Right forelimb (tissue), 1 donor: ENCODE measurements at regions not wholly inside any gene's neighbourhood (a gene's known extent, or its start where the extent isn't known, plus 50 kb on each side); places are given as distances from the start of the nearest gene placed in this dataset.

ENCODE experiments used
- DNase-seq: peaks from one replicate; pipeline ENCODE4 v3.0.0-alpha.2; 2018

GRCh38 chr17:73694491-73694890, 50.2 kb upstream of the SDK2 start:
- no peak for DNase-seq

GRCh38 chr17:73695035-73695738, 50.9 kb upstream of the SDK2 start:
- DNase-seq = peak; percentile 23

DNA sequence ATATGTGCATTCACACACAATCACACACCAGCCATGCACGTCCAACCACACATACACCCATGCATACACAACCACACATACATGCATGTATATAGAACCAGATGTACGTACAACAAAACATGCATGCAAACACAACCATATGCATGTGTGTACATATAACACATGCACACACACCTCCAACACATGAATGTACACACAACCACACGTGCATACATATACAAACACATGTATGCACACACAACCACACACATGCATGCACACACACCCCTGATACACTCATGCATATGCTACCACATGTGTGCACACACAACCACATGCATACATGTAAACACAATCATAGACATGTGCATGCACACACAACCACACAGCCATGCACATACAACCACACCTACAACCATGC, 52.0 kb upstream of the SDK2 start:
- peak; percentile 10 for DNase-seq

DNA sequence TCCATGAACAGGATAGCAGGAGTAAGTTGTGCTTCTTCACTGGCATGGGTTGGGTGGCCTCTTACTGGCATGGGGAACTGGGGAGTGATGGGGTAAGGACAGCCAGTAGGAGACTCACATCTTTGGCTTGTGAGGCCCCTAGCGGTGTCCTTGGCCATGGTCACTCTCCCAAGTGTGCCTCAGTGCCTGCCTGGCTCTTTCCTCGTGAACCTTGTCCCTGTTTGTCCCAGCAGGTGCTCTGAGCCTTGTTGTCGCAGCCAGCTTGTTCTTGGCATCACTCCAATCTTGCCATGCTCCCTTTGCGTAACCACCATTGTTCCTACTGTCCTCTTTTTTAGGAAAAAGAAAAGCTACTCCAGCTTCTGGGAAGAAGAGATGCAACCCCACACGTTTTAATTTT, 53.6 kb upstream of the SDK2 start:
- DNase-seq = peak; percentile 27

DNA sequence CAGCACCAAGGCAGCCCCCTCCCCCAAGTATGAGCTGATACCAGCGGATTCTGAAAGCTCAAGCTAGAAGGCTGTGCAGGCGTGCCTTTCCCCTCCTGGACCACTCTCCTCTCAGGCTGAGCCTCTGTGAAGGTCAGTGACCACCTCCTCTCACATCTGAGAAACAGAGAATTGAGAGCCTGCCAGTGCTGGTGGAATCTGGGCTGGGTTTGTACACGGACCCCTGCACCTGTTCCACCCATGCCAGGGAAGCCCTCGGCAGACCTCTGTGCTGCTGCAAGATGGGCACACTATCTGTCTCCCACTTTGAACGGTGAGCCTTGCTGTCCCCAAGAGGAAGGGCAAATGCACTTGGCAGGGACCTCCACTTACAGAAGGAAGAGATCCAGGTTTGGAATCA, 54.7 kb upstream of the SDK2 start:
- DNase-seq = peak; percentile 13

GRCh38 chr17:73701701-73702100, 57.5 kb upstream of the SDK2 start:
- no peak for DNase-seq

DNA sequence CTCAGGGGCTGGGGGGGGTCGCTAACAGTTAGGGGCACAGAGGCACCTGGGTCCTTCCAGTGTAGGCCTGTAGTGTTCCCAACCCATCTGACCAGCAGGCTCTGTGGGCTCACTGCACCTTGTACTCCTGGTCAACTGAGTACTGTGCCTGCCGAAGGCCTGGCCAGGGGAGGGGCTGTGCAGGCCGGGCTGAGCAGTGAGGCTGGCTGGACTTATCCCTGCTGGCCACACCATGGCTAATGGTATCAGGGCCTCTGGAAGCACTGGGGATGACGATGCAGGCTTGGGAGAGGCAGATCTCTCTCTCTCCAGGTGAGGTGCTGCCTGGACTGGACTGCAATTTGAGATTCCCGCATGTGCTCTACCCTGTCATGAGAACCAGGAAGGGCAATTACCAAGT, 58.9 kb upstream of the SDK2 start:
- DNase-seq = no peak

- DNase-seq = no peak
Observed at GRCh38 chr17:73703917-73704316, 59.7 kb upstream of the SDK2 start.

GRCh38 chr17:73705594-73705993, 61.3 kb upstream of the SDK2 start:
- DNase-seq = no peak

GRCh38 chr17:73706428-73706827, 62.2 kb upstream of the SDK2 start:
- no peak for DNase-seq

DNA sequence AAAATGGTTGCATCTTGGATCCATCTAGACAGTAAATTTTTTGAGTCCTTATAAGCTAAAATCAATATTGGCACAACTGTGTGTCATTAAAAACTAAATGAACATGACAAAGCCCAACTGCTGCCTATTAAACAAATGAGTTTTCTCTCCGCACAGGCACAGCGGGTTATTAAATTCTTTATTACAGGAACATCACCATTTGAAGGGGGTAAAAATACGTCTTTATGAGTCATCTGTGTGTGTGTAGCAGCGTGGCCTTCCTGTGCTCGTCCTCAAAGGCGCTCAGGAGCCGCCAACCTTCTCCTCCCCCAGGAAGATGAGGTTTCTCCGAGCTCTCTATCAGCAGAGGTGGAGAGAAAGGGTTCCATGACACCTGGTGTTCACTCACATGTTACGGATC, 62.6 kb upstream of the SDK2 start:
- no peak for DNase-seq

DNA sequence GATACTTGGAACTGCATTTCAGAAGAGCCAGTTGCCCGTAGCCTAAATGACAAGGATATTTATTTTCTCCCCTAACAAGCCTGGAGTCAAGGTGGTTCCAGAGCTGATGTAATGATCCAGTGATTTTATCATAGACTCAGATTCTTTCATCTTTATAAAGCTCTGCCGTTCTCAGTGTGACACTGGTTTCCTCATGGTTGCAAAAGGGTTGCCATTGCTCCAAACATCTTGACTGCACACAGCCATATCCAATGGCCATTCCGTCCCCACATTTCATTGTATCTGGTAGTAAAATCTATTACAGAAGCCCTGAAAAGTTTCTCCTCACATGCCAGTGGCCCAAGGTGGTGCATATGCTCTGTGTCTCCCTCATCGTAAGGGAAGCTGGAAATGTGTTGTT, 63.1 kb upstream of the SDK2 start:
- DNase-seq = no peak

GRCh38 chr17:73710095-73710592, 65.9 kb upstream of the SDK2 start:
- DNase-seq = peak; percentile 76

- DNase-seq = no peak
Observed at GRCh38 chr17:73711184-73711583, 66.9 kb upstream of the SDK2 start.

DNA sequence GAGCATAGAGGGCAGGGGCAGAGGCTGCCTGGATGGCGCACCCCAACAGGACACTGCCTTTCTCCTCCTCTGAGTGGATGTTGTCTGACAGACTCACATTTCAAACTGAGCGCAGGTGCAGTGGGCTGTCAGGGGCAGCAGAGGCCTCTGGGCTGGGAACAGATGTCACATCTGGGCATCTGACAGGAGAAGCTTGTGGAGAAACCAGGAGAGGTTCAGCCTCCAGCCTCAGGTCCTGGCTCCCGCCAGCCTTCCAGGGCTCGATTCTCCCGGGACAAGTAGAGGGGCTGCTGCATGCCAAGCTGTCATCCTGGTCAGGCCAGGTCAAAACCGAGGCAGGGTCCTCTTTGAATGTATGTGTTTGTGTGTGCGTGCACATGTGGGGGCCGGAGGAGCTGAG, 67.7 kb upstream of the SDK2 start:
- DNase-seq = no peak

GRCh38 chr17:73713136-73713535, 68.9 kb upstream of the SDK2 start:
- DNase-seq = no peak

DNA sequence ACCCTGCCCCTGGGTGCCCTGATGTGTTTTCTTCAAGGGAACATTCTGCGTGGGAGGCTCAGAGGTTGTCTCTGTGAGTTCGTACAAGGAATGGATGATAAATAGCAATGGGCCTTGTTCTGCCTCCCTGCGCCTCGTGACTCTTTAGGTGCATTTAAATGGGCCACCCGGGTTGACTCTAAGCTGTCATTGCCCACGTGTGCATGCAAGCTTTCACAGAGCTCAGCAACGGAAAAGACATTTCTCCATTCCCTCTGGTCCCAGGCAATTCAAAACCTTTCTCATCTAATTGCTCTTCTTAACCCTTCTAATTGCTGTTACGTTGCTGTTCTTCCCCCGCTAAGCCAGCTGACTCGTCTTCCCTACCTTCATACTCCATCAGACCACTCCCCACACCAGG, 71.5 kb upstream of the SDK2 start:
- DNase-seq = no peak

GRCh38 chr17:73717690-73718089, 73.4 kb upstream of the SDK2 start:
- DNase-seq = no peak

GRCh38 chr17:73718362-73718761, 74.1 kb upstream of the SDK2 start:
- DNase-seq = no peak

DNA sequence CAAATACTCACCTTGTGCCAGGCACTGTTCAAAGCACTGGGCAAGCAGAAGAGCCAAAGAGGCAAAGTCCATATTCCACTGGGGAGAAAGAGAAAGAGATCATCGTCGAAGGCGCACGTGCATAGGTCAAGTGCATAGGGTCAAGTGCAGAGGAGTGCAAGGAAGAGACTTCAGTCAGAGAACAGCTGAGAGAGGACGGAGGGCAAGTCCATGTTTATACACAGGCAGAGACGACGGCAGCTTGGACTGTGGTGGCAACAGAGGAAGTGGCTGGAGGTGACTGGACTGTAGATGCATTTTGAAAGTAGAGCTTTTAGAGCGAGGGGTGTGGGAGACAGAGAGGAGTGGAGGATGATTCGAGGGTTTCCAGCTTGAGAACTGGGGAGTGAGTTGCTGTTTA, 74.7 kb upstream of the SDK2 start:
- DNase-seq = no peak

GRCh38 chr17:73719588-73720071, 75.4 kb upstream of the SDK2 start:
- peak; percentile 58 for DNase-seq

DNA sequence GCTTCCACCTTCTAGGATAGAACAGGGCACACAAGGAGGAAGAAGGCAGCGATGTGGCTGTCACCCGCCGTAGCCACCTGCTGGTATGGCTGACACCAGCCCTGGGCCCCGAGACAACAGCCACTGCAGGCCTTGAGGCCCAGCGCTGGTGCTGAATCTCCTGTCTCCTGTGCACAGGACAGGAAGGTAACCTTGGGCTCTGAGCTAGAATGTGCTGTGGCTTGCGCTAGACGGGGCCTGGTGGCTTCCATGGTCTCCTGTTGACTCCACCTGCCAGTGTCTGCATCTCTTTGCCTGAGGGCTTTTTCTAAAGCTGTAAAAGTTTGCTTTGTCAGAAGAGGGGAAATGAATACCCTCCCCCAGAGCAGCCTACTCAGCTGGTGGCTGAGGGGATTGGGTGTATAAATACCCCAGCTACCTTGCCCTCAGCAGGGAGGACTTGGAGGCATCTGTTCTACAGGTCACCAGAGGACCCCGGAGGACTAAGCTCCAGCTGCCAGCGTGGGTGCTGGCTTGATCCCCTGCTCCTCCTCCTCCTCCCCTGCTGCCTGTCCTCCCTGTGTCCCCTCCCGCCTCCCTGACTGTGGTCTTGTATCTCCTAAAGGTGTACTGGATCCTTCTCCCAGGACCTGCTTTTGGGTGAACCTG, 76.1 kb upstream of the SDK2 start:
- DNase-seq = no peak

GRCh38 chr17:73722165-73722564, 77.9 kb upstream of the SDK2 start:
- DNase-seq = no peak

DNA sequence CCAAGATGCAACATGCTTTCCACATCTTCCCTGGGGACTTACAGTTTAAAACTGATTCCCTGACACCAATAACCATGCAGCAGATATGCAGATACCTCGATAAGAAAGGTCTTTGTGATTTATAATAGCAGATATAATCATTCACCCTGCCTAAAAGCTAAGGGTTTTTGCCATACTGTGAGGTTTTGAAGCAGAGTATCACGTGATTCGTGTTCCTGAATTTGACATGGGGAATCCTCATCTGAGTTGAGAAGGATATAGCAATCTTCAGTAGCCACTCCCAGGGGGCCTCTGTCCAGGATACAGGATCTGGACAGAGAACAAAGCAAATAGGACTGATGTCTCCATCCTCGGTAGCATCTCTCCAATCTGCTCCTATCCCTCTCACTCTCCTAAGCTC, 79.1 kb upstream of the SDK2 start:
- no peak for DNase-seq

DNA sequence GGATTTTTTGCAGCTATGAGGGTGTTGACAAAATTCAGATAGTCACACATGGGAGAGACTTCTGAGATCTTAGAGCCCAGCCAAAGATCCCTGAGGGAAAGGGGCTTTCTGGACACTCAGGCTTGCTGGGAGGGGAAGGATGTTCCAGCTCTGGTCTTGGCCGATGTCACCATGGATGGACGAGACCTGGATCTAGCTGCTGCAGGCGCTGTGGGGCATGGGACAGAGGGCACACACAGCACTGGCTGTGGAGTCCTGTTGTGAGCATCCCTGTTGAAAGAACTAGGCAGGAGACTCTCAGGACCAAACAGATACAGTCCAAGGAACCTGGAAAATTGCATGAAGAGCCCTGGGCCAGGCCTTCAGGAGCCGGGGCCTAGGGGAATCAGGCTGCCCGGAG, 80.1 kb upstream of the SDK2 start:
- no peak for DNase-seq
